Transverse colon (tissue), 4 donors: ENCODE measurements at regions not wholly inside any gene's neighbourhood (a gene's known extent, or its start where the extent isn't known, plus 50 kb on each side); places are given as distances from the start of the nearest gene placed in this dataset.

Experiments
- DNase-seq: peaks from one replicate; pipeline ENCODE4 v3.0.0-alpha.2; 2019
- H3K27ac ChIP-seq, 4 donors: fragments of 200-600 bp; sonication (generic); 2 replicates each; pipeline ENCODE4 v1.5.1; 2016 to 2018; ENCODE audit warnings: inconsistent platforms in 4 of 4
- H3K27me3 ChIP-seq: fragments of 200-600 bp; sonication (generic); 2 replicates; pipeline ENCODE4 v1.5.1; 2017; ENCODE audit warnings: inconsistent platforms
- H3K36me3 ChIP-seq, 4 donors: fragments of 200-600 bp; sonication (generic); 2 replicates each; pipeline ENCODE4 v1.5.1; 2017 to 2019; ENCODE audit warnings: inconsistent platforms in 4 of 4
- H3K4me1 ChIP-seq, 4 donors: fragments of 200-600 bp; sonication (generic); 2 replicates each; pipeline ENCODE4 v1.5.1; 2017 to 2020; ENCODE audit warnings: inconsistent platforms in 4 of 4
- H3K4me3 ChIP-seq, 4 donors: fragments of 200-600 bp; sonication (generic); 1 replicate in 1 of 4; 2 replicates in 3 of 4; pipeline versions ENCODE4 v1.5.1 to v1.6.1; 2017 to 2019; ENCODE audit warnings: inconsistent platforms in 4 of 4
- H3K9me3 ChIP-seq, 2 donors: fragments of 200-600 bp; sonication (generic); 2 replicates each; pipeline ENCODE4 v1.5.1; 2017 to 2019; ENCODE audit warnings: inconsistent platforms in 2 of 2
- EP300 ChIP-seq: sonication (generic); formaldehyde crosslinking; IDR thresholded peaks from one replicate; pipeline ENCODE4 v1.6.1; 2017; ENCODE audit warnings: antibody characterized with exemption, low read depth
- POLR2A ChIP-seq: fragments of 450-650 bp; IDR thresholded peaks from one replicate; pipeline ENCODE4 v1.6.1; 2016; ENCODE audit warnings: antibody characterized with exemption, mild to moderate bottlenecking, moderate library complexity
- POLR2AphosphoS5 ChIP-seq, 3 donors: sonication (generic); formaldehyde crosslinking; IDR thresholded peaks; one replicate each; pipeline ENCODE4 v1.6.1; 2016; ENCODE audit warnings: antibody characterized with exemption in 3 of 3
- WGBS, 2 donors: methylation state at CpG; one replicate each; pipeline ENCODE4 v1.1.5; 2018; ENCODE audit warnings: low coverage in 1 of 2; 5-methylcytosine and 5-hydroxymethylcytosine counted together
- in situ Hi-C, 4 donors: fragments of 200-750 bp; cut with MboI; loops; one replicate each; pipeline versions ENCODE4 v1.15.0 to v1.15.1; 2017; ENCODE audit warnings: low sequenced_read_pairs in 3 of 4, low pct_ligation_motif_present in 1 of 4, low pct_unique_long_range_greater_than_20kb in 1 of 4
- intact Hi-C: fragments of 100-400 bp; cut with DNase I; formaldehyde crosslinking; loops from one replicate; pipeline ENCODE4 v1.15.1; 2023; ENCODE audit warnings: low total_unique reads
- TF ChIP-seq, protein P1 (sequence below), 5 experiments: fragments of 200-600 bp in 3 of 5; fragments of 450-650 bp in 2 of 5; sonication (generic) in 3 of 5; IDR thresholded peaks; 1 replicate in 2 of 5; 2 replicates in 3 of 5; pipeline ENCODE4 v1.5.1; 2016 to 2017; ENCODE audit warnings: antibody characterized with exemption in 5 of 5, inconsistent platforms in 3 of 5, mild to moderate bottlenecking in 2 of 5, moderate library complexity in 1 of 5

GRCh38 chr14:85959063-85959462 is 429.1 kb downstream of the FLRT2 start:
- 79 to 88% methylated on average over 3 of the region's 3 CpGs for WGBS, 2 donors

GRCh38 chr14:85958069-85958468 is 428.1 kb downstream of the FLRT2 start:
- in situ Hi-C loops (no loop called here), intact Hi-C loops (no loop called here)
- no peak overlapping the region for H3K4me3 ChIP-seq
- H3K4me1 ChIP-seq: no peaks in the 10 kb centered on the region
- no peaks in the 10 kb centered on the region for H3K36me3 ChIP-seq
- 30 to 39% methylated on average over 1 of the region's 1 CpG for WGBS, 2 donors
- no peak overlapping the region for H3K27ac ChIP-seq
- no peak for DNase-seq
- TF ChIP-seq, protein P1, sequence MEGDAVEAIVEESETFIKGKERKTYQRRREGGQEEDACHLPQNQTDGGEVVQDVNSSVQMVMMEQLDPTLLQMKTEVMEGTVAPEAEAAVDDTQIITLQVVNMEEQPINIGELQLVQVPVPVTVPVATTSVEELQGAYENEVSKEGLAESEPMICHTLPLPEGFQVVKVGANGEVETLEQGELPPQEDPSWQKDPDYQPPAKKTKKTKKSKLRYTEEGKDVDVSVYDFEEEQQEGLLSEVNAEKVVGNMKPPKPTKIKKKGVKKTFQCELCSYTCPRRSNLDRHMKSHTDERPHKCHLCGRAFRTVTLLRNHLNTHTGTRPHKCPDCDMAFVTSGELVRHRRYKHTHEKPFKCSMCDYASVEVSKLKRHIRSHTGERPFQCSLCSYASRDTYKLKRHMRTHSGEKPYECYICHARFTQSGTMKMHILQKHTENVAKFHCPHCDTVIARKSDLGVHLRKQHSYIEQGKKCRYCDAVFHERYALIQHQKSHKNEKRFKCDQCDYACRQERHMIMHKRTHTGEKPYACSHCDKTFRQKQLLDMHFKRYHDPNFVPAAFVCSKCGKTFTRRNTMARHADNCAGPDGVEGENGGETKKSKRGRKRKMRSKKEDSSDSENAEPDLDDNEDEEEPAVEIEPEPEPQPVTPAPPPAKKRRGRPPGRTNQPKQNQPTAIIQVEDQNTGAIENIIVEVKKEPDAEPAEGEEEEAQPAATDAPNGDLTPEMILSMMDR (IDR thresholded peaks at IDR 0.05): no peak
- TF ChIP-seq EP300: no peak
- no peak for TF ChIP-seq POLR2AphosphoS5 (IDR thresholded peaks at IDR 0.05)
- TF ChIP-seq POLR2A: no peak
- H3K9me3 ChIP-seq: no peaks in the 10 kb centered on the region
- H3K27me3 ChIP-seq: no peaks in the 10 kb centered on the region

More at GRCh38 chr14:85959063-85959462, 429.1 kb downstream of the FLRT2 start:
- Histone ChIP-seq H3K27ac (no peak overlapping the region), H3K9me3 (no peaks in the 10 kb centered on the region), H3K4me3 (no peak overlapping the region), H3K36me3 (no peaks in the 10 kb centered on the region), H3K27me3 (no peaks in the 10 kb centered on the region), H3K4me1 (no peaks in the 10 kb centered on the region)
- DNase-seq: no peak
- intact Hi-C loops: no loop called here
- TF ChIP-seq, protein P1 (IDR thresholded peaks at IDR 0.05): no peak
- TF ChIP-seq EP300 (no peak), POLR2A (no peak), POLR2AphosphoS5 (IDR thresholded peaks at IDR 0.05) (no peak)
- in situ Hi-C loops: no loop called here

GRCh38 chr14:85953265-85953664 is 423.3 kb downstream of the FLRT2 start:
- Histone ChIP-seq H3K4me1 (no peaks in the 10 kb centered on the region), H3K36me3 (no peaks in the 10 kb centered on the region), H3K4me3 (no peak overlapping the region), H3K27me3 (no peaks in the 10 kb centered on the region), H3K27ac (no peak overlapping the region), H3K9me3 (peaks cover 0 to 2% of the 10 kb centered on the region in 2 donors)
- in situ Hi-C loops (no loop called here), intact Hi-C loops (no loop called here)
- DNase-seq: no peak
- TF ChIP-seq POLR2AphosphoS5 (IDR thresholded peaks at IDR 0.05) (no peak), POLR2A (no peak), EP300 (no peak)
- TF ChIP-seq, protein P1 (IDR thresholded peaks at IDR 0.05): no peak
- 70 to 72% methylated on average over 3 of the region's 3 CpGs for WGBS, 2 donors

DNA sequence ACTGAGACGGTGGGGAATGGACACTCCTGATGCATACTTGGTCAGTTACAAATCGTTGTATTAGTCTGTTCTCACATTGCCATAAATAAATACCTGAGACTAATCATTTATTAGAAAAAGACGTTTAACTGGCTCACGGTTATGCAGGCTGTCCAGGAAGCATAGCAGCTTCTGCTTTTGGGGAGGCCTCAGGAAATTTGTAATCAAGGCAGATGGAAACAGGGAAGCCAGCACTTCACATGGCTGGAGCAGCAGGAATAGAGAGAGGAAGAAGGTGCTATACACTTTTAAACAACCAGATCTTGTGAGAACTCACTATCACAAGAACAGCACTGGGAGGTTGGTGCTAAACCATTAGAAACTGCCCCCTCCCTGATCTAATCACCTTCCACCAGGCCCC is 418.2 kb downstream of the FLRT2 start:
- in situ Hi-C loops: no loop called here
- TF ChIP-seq POLR2A (no peak), EP300 (no peak), POLR2AphosphoS5 (IDR thresholded peaks at IDR 0.05) (no peak)
- TF ChIP-seq, protein P1 (IDR thresholded peaks at IDR 0.05): no peak
- H3K4me3 ChIP-seq: no peak overlapping the region
- H3K9me3 ChIP-seq: peaks cover 0 to 2% of the 10 kb centered on the region in 2 donors
- no peaks in the 10 kb centered on the region for H3K27me3 ChIP-seq
- H3K27ac ChIP-seq: no peak overlapping the region
- WGBS, 2 donors: 63 to 68% methylated on average over 4 of the region's 4 CpGs
- intact Hi-C loops: no loop called here
- no peak for DNase-seq
- H3K4me1 ChIP-seq: no peaks in the 10 kb centered on the region
- no peaks in the 10 kb centered on the region for H3K36me3 ChIP-seq
